ENCODE measurements at regions not wholly inside any gene's neighbourhood (a gene's known extent, or its start where the extent isn't known, plus 50 kb on each side); places are given as distances from the start of the nearest gene placed in this dataset.

- TF ChIP-seq POLR2AphosphoS5 (IDR thresholded peaks at IDR 0.05; ENCODE audit: borderline replicate concordance, low read depth, low read length), result no peak
- TF ChIP-seq EZH2 (IDR thresholded peaks at IDR 0.05), result no peak
- TF ChIP-seq FOXP2 (optimal IDR thresholded peaks at IDR 0.05; ENCODE audit: control extremely low read depth, extremely low read length, insufficient read depth), result no peak
Measured at GRCh38 chr3:194957743-194958240, 272.1 kb downstream of the FAM43A start.

Measured in SK-N-MC (cell line).